ENCODE measurements at regions not wholly inside any gene's neighbourhood (a gene's known extent, or its start where the extent isn't known, plus 50 kb on each side); places are given as distances from the start of the nearest gene placed in this dataset.

- TF ChIP-seq POLR2A (IDR thresholded peaks at IDR 0.05) (no peak), EP300 (IDR thresholded peaks at IDR 0.05) (no peak), POLR2AphosphoS5 (IDR thresholded peaks at IDR 0.05) (no peak)
- TF ChIP-seq, protein P1, sequence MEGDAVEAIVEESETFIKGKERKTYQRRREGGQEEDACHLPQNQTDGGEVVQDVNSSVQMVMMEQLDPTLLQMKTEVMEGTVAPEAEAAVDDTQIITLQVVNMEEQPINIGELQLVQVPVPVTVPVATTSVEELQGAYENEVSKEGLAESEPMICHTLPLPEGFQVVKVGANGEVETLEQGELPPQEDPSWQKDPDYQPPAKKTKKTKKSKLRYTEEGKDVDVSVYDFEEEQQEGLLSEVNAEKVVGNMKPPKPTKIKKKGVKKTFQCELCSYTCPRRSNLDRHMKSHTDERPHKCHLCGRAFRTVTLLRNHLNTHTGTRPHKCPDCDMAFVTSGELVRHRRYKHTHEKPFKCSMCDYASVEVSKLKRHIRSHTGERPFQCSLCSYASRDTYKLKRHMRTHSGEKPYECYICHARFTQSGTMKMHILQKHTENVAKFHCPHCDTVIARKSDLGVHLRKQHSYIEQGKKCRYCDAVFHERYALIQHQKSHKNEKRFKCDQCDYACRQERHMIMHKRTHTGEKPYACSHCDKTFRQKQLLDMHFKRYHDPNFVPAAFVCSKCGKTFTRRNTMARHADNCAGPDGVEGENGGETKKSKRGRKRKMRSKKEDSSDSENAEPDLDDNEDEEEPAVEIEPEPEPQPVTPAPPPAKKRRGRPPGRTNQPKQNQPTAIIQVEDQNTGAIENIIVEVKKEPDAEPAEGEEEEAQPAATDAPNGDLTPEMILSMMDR (IDR thresholded peaks at IDR 0.05), result no peak
These were observed 285.2 kb upstream of the KLF6 start for GRCh38 chr10:4070184-4070583.

All from sigmoid colon (tissue), 4 donors.